HCT116 (cell line): ENCODE measurements at regions not wholly inside any gene's neighbourhood (a gene's known extent, or its start where the extent isn't known, plus 50 kb on each side); places are given as distances from the start of the nearest gene placed in this dataset.
A peak's percentile ranks its signal among the peaks of the same experiment; 100 is the strongest.

Source experiments
- ATAC-seq: fragments of 200-7000 bp; cut with Tn5 transposase; 2 replicates; pipeline ENCODE4 v1.9.1; 2020; ENCODE audit warnings: mild to moderate bottlenecking, moderate library complexity
- BruUV-seq: library from RNA; stranded (reverse); fragments of 400-500 nt; replicated peaks from 2 replicates; lab custom pipeline; 2021; lab: Mats Ljungman, UMichigan
- CTCF ChIA-PET: fragments of 300-600 bp; sonication (Branson Sonifier 250); formaldehyde crosslinking; loops from one replicate; lab custom pipeline; 2021; ENCODE audit warnings: antibody characterized with exemption; lab: Charles Lee
- POLR2A ChIA-PET: fragments of 300-600, 350-600 bp; sonication (Branson Sonifier 250); formaldehyde crosslinking; loops from one replicate; lab custom pipeline; 2021; ENCODE audit warnings: antibody characterized with exemption; lab: Charles Lee
- RAD21 ChIA-PET, 2 experiments: fragments of 300-600 bp; sonication (Branson Sonifier 250); formaldehyde crosslinking; loops; one replicate each; lab custom pipeline; 2023; ENCODE audit warnings: low total read pairs in 2 of 2; ENCODE audit not compliant: uncharacterized antibody in 2 of 2, unreplicated experiment in 2 of 2, low non-redundant PET in 1 of 2; lab: Charles Lee
- DNase-seq: peaks from one replicate; pipeline ENCODE4 v3.0.0-alpha.2; 2010; ENCODE audit warnings: low read depth, low spot score
- H2AFZ ChIP-seq: fragments of 200-600 bp; shearing (Covaris generic), sonication (generic); 2 replicates; pipeline ENCODE4 v1.6.1; 2017; ENCODE audit warnings: low read depth, mixed run types, mixed read lengths, antibody characterized with exemption, low read length; ENCODE audit not compliant: poor library complexity, severe bottlenecking
- H3K27ac ChIP-seq: 2 replicates; pipeline ENCODE4 v1.5.1; 2012; ENCODE audit warnings: low read depth, low read length
- H3K27me3 ChIP-seq: fragments of 200-600 bp; sonication (generic); 2 replicates; pipeline ENCODE4 v1.6.1; 2016; ENCODE audit warnings: mixed run types, low read length, mixed read lengths; ENCODE audit not compliant: insufficient read depth
- H3K36me3 ChIP-seq, 2 experiments: fragments of 200-500 bp in 1 of 2; fragments of 200-600 bp in 1 of 2; sonication (Bioruptor generic) in 1 of 2; sonication (generic) in 1 of 2; 2 replicates each; pipeline versions ENCODE4 v1.5.1 to v1.6.1; 2014 to 2016; ENCODE audit warnings: low read length in 2 of 2, inconsistent platforms in 1 of 2, mixed read lengths in 1 of 2, mixed run types in 1 of 2; ENCODE audit not compliant: insufficient read depth in 2 of 2, control insufficient read depth in 1 of 2
- H3K4me1 ChIP-seq, 2 experiments: fragments of 200-600 bp in 1 of 2; sonication (generic) in 1 of 2; 2 replicates each; pipeline versions ENCODE4 v1.5.1 to v1.6.1; 2012 to 2017; ENCODE audit warnings: low read length in 2 of 2, inconsistent platforms in 1 of 2, mild to moderate bottlenecking in 1 of 2, mixed read lengths in 1 of 2, mixed run types in 1 of 2, moderate library complexity in 1 of 2; ENCODE audit not compliant: insufficient read depth in 2 of 2, control insufficient read depth in 1 of 2
- H3K4me2 ChIP-seq: fragments of 200-600 bp; sonication (generic); 2 replicates; pipeline ENCODE4 v1.6.1; 2017; ENCODE audit warnings: mixed run types, low read length, mixed read lengths
- H3K4me3 ChIP-seq, 2 experiments: fragments of 200-600 bp in 1 of 2; sonication (generic) in 1 of 2; replicated peaks in 1 of 2; 2 replicates each; pipeline ENCODE4 v1.5.1; 2011 to 2016; ENCODE audit warnings: low read length in 2 of 2, control low read depth in 1 of 2, low read depth in 1 of 2, mild to moderate bottlenecking in 1 of 2, mixed read lengths in 1 of 2, mixed run types in 1 of 2
- H3K79me2 ChIP-seq: fragments of 200-600 bp; sonication (generic); 2 replicates; pipeline ENCODE4 v1.6.1; 2017; ENCODE audit warnings: mild to moderate bottlenecking, mixed run types, low read length, moderate library complexity, mixed read lengths; ENCODE audit not compliant: insufficient read depth
- H3K9ac ChIP-seq: fragments of 200-600 bp; sonication (generic); 2 replicates; pipeline ENCODE4 v1.6.1; 2016; ENCODE audit warnings: low read length, mixed read lengths
- H3K9me2 ChIP-seq: fragments of 200-600 bp; sonication (generic), shearing (Covaris generic); 2 replicates; pipeline ENCODE4 v1.6.1; 2017; ENCODE audit warnings: mixed run types, mild to moderate bottlenecking, moderate library complexity; ENCODE audit not compliant: insufficient read depth
- H3K9me3 ChIP-seq, 2 experiments: fragments of 200-500 bp in 1 of 2; fragments of 200-600 bp in 1 of 2; sonication (Bioruptor generic) in 1 of 2; sonication (generic) in 1 of 2; 2 replicates each; pipeline ENCODE4 v1.6.1; 2014 to 2017; ENCODE audit warnings: low read length in 2 of 2, mixed read lengths in 2 of 2, inconsistent platforms in 1 of 2, low read depth in 1 of 2, mild to moderate bottlenecking in 1 of 2, mixed run types in 1 of 2, moderate library complexity in 1 of 2; ENCODE audit not compliant: control insufficient read depth in 1 of 2, insufficient read depth in 1 of 2
- H4K20me1 ChIP-seq: fragments of 200-600 bp; sonication (generic), shearing (Covaris generic); 2 replicates; pipeline ENCODE4 v1.6.1; 2017; ENCODE audit warnings: mixed run types, mild to moderate bottlenecking, moderate library complexity; ENCODE audit not compliant: insufficient read depth
- CBX3 ChIP-seq: IDR thresholded peaks from 2 replicates; pipeline ENCODE4 v1.6.1; 2012; ENCODE audit warnings: low read depth
- ELF1 ChIP-seq: IDR thresholded peaks from 2 replicates; pipeline ENCODE4 v1.6.1; 2012; ENCODE audit warnings: low read depth, borderline replicate concordance
- EZH2phosphoT487 ChIP-seq: fragments of 200-600 bp; IDR thresholded peaks from 2 replicates; pipeline ENCODE4 v1.6.1; 2018; ENCODE audit warnings: antibody characterized with exemption, borderline replicate concordance
- REST ChIP-seq: IDR thresholded peaks from 2 replicates; pipeline ENCODE4 v1.6.1; 2012; ENCODE audit warnings: low read depth
- ZBTB33 ChIP-seq: IDR thresholded peaks from 2 replicates; pipeline ENCODE4 v1.6.1; 2011; ENCODE audit warnings: mild to moderate bottlenecking, low read length, moderate library complexity; ENCODE audit not compliant: insufficient replicate concordance; ENCODE audit errors: extremely low read depth
- ZFX ChIP-seq: fragments of 450-650 bp; IDR thresholded peaks from 2 replicates; pipeline ENCODE4 v1.6.1; 2017
- intact Hi-C: fragments of 100-400 bp; cut with micrococcal nuclease; formaldehyde crosslinking; loops from 2 replicates; pipeline ENCODE4 v1.10.0; 2022

- Histone ChIP-seq H3K4me2 (no peak overlapping the region), H3K4me3 (no peak overlapping the region), H3K27ac (no peak overlapping the region), H3K79me2 (no peaks in the 10 kb centered on the region), H3K9me3 (no peaks in the 10 kb centered on the region), H3K36me3 (no peaks in the 10 kb centered on the region), H3K9ac (no peak overlapping the region), H2AFZ (no peak overlapping the region), H3K9me2 (no peaks in the 10 kb centered on the region), H4K20me1 (no peaks in the 10 kb centered on the region), H3K27me3 (peaks cover 41% of the 10 kb centered on the region), H3K4me1 (no peaks in the 10 kb centered on the region)
- RAD21 ChIA-PET = no interaction called here
- DNase-seq (no peak), ATAC-seq (no peak)
- TF ChIP-seq REST (peak; percentile 76), CBX3 (no peak), ZFX (no peak), ZBTB33 (no peak), ELF1 (no peak), EZH2phosphoT487 (no peak)
- POLR2A ChIA-PET = no interaction called here
- intact Hi-C loops = no loop called here
- BruUV-seq = no TSS peak
- CTCF ChIA-PET = no interaction called here
Measured at GRCh38 chr6:19988555-19988954, 151.4 kb downstream of the ID4 start.
